ENCODE measurements at regions not wholly inside any gene's neighbourhood (a gene's known extent, or its start where the extent isn't known, plus 50 kb on each side); places are given as distances from the start of the nearest gene placed in this dataset.

- Histone ChIP-seq H3K4me2 (no peak overlapping the region), H3K27me3 (ENCODE audit: insufficient read depth, low read depth) (no peaks in the 10 kb centered on the region), H3K9me3 (ENCODE audit: insufficient read depth, low read depth) (0 out of 2 replicates have a peak, but pooled peaks cover 3% of the 10 kb centered on the region), H3F3A (ENCODE audit: insufficient read depth, low read depth) (no peaks in the 10 kb centered on the region), H3K79me2 (ENCODE audit: low read depth) (no peaks in the 10 kb centered on the region), H3K27ac (no peak overlapping the region), H3K36me3 (ENCODE audit: low read depth) (no peaks in the 10 kb centered on the region), H3K4me1 (replicated peaks; ENCODE audit: insufficient read depth) (no peaks in the 10 kb centered on the region), H3K4me3 (no peak overlapping the region), H2AFZ (no peak overlapping the region), H3K9me2 (ENCODE audit: insufficient read depth) (0 out of 2 replicates have a peak, but pooled peaks cover 4% of the 10 kb centered on the region), H4K20me1 (ENCODE audit: insufficient read depth) (no peaks in the 10 kb centered on the region)
- BruUV-seq (replicated peaks): no TSS peak
- no peak for TF ChIP-seq EZH2 (IDR thresholded peaks at IDR 0.05; ENCODE audit: low read depth)
- TF ChIP-seq CTCF (conservative IDR thresholded peaks at IDR 0.05): no peak
- POLR2A ChIA-PET (ENCODE audit: unreplicated experiment): interaction anchor here (0.6 kb wide), 1 partner anchor 591 kb away, joined by 7 read pairs; no protein-coding TSS in a partner anchor
- CTCF ChIA-PET: interaction anchor here (0.6 kb wide), 1 partner anchor 739 kb away, joined by 4 read pairs; no protein-coding TSS in a partner anchor
- no peak for DNase-seq
- intact Hi-C loops (cut with micrococcal nuclease; ENCODE audit: unreplicated experiment): loop anchor here (5.0 to 10.0 kb wide), 3 partner anchors 567 to 1003 kb away; no protein-coding TSS in a partner anchor
Observed at GRCh38 chr1:60849401-60849800, 233.0 kb upstream of the NFIA start.

GRCh38 chr1:60848583-60849188 lies 233.7 kb upstream of the NFIA start:
- ChIA-PET POLR2A (ENCODE audit: unreplicated experiment) (no interaction called here), CTCF (interaction anchor here (0.6 to 2.7 kb wide), 11 partner anchors 185 to 818 kb away, joined by 3 to 13 read pairs (median 5); no protein-coding TSS in a partner anchor)
- Histone ChIP-seq H3K4me3 (no peak overlapping the region), H3F3A (ENCODE audit: insufficient read depth, low read depth) (no peaks in the 10 kb centered on the region), H3K4me1 (replicated peaks; ENCODE audit: insufficient read depth) (no peaks in the 10 kb centered on the region), H3K27ac (no peak overlapping the region), H3K4me2 (no peak overlapping the region), H4K20me1 (ENCODE audit: insufficient read depth) (no peaks in the 10 kb centered on the region), H3K79me2 (ENCODE audit: low read depth) (no peaks in the 10 kb centered on the region), H3K27me3 (ENCODE audit: insufficient read depth, low read depth) (no peaks in the 10 kb centered on the region), H3K9me3 (ENCODE audit: insufficient read depth, low read depth) (0 out of 2 replicates have a peak, but pooled peaks cover 3% of the 10 kb centered on the region), H3K9me2 (ENCODE audit: insufficient read depth) (0 out of 2 replicates have a peak, but pooled peaks cover 4% of the 10 kb centered on the region), H3K36me3 (ENCODE audit: low read depth) (no peaks in the 10 kb centered on the region), H2AFZ (no peak overlapping the region)
- BruUV-seq (replicated peaks): no TSS peak
- peak in 1 of 2 experiments; percentile 8 for DNase-seq
- intact Hi-C loops (cut with micrococcal nuclease; ENCODE audit: unreplicated experiment): loop anchor here (1.0 to 10.0 kb wide), 6 partner anchors 195 to 1004 kb away; no protein-coding TSS in a partner anchor
- peak; percentile 87 for TF ChIP-seq CTCF (conservative IDR thresholded peaks at IDR 0.05)
- TF ChIP-seq EZH2 (IDR thresholded peaks at IDR 0.05; ENCODE audit: low read depth): no peak

- H3K4me3 ChIP-seq: no peak overlapping the region
- H3K27ac ChIP-seq: no peak overlapping the region
- H2AFZ ChIP-seq: no peak overlapping the region
- H3K27me3 ChIP-seq (ENCODE audit: insufficient read depth, low read depth): no peaks in the 10 kb centered on the region
- no peaks in the 10 kb centered on the region for H3F3A ChIP-seq (ENCODE audit: insufficient read depth, low read depth)
- H3K9me3 ChIP-seq (ENCODE audit: insufficient read depth, low read depth): 0 out of 2 replicates have a peak, but pooled peaks cover 3% of the 10 kb centered on the region
- no peaks in the 10 kb centered on the region for H3K4me1 ChIP-seq (replicated peaks; ENCODE audit: insufficient read depth)
- no peaks in the 10 kb centered on the region for H3K36me3 ChIP-seq (ENCODE audit: low read depth)
- POLR2A ChIA-PET (ENCODE audit: unreplicated experiment): no interaction called here
- no TSS peak for BruUV-seq (replicated peaks)
- TF ChIP-seq CTCF (conservative IDR thresholded peaks at IDR 0.05) (no peak), EZH2 (IDR thresholded peaks at IDR 0.05; ENCODE audit: low read depth) (no peak)
- intact Hi-C loops (cut with micrococcal nuclease; ENCODE audit: unreplicated experiment): loop anchor here (1.0 to 10.0 kb wide), 6 partner anchors 195 to 1004 kb away; no protein-coding TSS in a partner anchor
- 0 out of 2 replicates have a peak, but pooled peaks cover 4% of the 10 kb centered on the region for H3K9me2 ChIP-seq (ENCODE audit: insufficient read depth)
- H4K20me1 ChIP-seq (ENCODE audit: insufficient read depth): no peaks in the 10 kb centered on the region
- no peaks in the 10 kb centered on the region for H3K79me2 ChIP-seq (ENCODE audit: low read depth)
- H3K4me2 ChIP-seq: no peak overlapping the region
- CTCF ChIA-PET: interaction anchor here (0.6 to 2.7 kb wide), 6 partner anchors 186 to 795 kb away, joined by 3 to 9 read pairs (median 4); no protein-coding TSS in a partner anchor
- DNase-seq: no peak
Observed at GRCh38 chr1:60847855-60848582, 234.3 kb upstream of the NFIA start.
